GM19043 (cell line): ENCODE measurements at regions not wholly inside any gene's neighbourhood (a gene's known extent, or its start where the extent isn't known, plus 50 kb on each side); places are given as distances from the start of the nearest gene placed in this dataset.
"Not testable (repeated sequence)": the region's sequence is repeated elsewhere in the genome, so short reads cannot be mapped to it uniquely, and the experiment has no call there.

Experiments used
- ATAC-seq: cut with Tn5 transposase; IDR thresholded peaks from one replicate; pipeline ENCODE4 v1.9.1; 2021; ENCODE audit warnings: low read depth; ENCODE audit not compliant: unreplicated experiment

DNA sequence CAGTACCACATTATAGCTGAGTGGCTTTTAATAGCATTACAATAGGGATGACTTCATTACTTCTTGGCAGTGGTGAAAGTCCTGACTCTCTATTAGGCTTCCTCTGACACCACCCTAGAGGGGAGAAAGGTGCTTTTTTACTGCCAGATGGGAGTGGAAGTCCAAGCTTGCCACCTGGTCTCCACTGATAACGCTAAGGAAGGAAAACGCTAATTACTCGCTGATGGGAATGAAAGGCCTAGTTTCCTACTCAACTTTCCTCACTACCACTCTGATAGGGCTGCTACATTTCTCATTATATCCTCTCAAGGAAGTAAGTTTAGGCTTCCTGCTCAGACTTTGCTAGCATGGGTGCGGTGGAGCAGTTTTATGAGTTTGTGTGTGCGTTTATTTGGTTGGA is 62.3 kb upstream of the PAGE3 start:
- no peak for ATAC-seq

DNA sequence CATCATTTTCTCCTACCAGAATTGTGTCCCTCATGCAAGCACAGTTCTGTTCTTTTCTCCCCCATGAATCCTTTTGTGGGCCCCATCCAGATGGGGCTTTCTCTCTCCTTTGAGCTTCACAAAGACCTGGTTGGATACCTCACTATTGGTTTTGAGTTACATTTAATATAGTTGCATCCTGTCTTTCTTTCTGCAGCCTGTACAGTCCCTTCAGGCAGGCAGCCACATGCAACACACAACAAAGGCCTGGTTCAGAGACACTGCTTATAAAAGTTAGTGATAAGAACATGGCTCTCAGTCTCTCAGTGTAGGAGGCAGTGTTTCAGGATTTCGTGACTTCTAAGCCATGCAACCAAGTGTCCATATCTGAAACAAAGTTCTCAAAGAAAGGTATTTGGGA is 70.6 kb upstream of the PAGE3 start:
- no peak for ATAC-seq

DNA sequence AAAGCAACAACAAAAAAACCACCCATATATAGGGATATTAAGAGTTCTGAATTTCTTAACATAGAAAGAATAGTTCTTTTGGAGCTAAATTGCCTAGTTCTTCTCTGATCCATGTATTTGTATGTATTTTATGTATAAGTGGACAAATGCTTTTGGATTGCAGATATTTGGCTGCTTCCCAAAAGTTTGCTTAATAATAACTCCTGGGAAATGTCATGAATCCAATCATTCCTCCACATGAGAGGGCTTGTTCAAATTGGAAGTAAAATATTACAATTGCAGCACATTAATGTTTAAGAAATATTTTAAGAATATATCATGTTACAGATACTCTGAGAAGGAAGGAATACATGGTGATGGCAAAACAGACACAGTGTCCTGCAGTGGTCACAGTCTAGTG is 71.5 kb upstream of the PAGE3 start:
- ATAC-seq, result no peak

DNA sequence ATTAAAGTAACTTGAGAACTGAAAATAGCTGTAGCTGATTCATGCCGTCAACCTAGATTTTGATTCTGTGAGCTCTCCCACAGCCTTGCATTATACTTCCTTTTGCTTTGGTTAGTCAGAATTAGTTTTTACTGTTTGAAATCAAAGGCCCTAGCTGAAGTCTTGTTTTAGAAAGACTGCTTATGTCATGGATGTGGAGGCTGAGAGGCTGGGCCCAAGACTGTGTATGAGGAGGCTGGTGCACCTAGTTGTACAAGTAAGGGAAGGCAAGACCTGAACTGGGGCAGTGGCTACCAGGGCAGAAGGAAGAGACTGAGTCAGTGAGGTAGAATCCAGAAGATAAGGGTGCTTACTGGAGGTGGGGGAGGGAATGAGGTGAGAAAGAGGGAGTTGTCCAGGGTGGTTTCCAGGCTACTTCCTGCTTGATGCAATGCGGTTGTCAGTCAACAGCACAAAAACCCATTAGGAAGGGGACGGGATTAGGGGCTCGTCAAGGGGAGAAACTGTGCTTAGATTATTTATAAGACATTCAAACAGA is 76.2 kb upstream of the PAGE3 start:
- no peak for ATAC-seq

DNA sequence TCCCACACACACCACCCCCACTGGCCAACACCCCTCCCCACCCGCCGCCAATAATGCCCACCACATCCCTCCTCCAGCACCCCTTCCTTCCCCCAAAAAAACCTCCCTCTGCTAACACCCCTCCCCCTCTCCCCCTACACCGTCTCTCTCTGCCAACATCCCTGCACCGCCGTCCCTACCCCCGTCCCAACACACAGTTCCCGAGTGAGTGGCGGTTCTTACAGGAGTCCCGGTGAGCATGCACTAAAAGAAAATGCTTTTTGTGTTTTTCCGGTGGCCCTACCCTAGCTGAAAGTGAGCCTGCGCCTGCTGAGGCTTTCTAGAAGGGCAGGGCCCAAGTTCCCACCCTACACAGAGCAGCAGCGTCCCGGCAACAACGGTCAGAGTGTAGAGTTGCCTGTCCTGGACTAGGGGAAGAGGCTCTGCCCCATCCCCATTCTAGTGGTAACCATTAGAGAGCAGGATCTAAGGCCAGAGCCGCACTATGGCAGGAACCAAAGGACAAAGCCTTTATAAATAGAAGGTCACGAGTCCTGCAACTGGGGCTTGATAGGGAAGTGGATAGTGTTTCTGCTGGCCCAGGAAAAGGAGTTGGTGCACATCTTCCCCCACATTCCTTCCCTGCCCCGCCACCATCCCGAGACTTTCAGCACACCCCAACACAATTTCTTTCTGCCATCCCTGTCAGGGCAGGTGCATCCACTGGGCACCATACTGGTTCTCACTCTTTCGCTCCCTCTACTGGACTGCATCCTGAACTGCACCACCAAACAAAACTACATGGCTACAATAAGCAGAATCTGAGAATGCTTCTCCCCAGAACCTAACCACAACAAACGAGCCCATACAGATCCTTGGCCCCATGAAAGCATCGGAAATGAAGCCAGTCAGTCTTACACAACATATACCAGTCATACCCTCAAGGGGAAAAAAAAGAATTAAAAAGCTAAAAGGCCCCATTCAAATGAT is 78.1 kb upstream of the PAGE3 start:
- peak; percentile 93 for ATAC-seq

DNA sequence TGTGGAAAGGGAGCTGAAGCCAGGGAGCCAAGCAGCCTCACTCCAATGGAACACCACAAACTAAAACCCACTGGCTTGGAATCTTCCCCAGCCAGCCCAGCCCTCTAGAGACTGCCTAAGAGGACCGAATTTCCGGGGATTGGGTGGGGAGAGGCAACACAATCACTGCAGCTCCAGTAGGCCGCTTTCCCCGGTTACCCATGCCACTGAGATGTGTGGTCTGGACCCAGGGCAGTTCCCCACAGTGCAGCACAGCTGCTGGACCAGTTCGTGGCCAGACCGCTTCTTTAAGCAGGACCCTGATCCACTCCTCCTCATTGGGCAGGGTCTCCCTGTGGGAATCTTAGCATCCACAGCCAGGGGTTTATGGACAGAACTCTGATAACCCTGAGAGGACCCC is 91.9 kb upstream of the PAGE3 start:
- ATAC-seq, result no peak

DNA sequence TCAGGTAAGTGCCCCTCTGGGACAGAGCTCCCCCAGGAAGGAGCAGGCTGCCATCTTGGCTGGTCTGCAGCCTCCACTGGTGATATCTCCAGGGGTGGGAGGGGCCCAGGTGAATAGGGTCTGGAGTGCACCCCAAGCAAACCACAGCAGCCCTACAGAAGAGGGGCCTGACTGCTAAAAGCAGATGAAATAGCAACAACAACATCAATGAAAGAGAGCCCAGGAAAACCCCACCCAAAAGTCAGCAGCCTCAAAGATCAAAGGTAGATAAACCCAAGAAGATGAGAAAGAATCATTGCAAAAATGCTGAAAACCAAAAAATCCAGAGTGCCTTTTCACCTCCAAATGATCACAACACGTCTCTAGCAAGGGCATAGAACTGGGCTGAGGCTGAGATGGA is 92.5 kb upstream of the PAGE3 start:
- no peak for ATAC-seq

DNA sequence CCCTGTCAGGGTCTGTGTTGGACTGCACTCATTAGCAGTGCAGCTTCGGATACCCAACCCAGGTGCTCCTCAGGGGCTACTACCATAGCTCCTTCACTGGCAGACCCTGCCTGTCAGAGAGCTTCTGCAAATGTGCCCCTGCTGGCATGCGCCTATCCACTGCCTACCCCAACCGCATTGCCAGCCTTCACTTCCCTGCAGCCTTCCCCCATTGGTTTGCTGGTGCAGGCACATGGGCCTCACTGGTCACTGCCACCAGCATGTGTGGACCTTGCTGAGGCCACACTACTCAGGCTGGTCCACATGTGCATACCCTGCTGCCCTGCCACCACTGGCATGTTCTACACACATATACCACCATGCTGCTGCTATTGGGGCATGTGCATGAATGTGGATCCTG is 72.5 kb upstream of the MAGEH1 start:
- no peak for ATAC-seq

DNA sequence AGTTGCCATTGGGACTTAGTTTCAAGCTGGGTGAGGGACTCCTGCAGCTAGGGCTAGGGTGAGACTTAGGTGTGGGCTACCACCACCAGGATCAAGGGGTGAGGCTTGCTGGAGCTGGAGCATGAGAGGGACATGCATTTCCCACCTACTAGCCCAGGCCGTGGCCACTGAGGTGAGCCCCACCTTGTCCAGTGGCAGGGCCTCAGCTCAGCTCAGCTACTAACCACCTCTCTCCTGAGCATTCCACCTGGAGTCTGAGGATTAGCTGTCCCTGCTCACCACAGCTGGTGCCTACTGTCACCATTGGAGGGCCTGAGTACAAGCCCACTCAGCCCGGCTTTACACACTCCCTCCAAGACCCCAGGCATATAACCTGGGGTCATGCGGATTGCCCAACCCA is 62.6 kb upstream of the MAGEH1 start:
- no peak for ATAC-seq

DNA sequence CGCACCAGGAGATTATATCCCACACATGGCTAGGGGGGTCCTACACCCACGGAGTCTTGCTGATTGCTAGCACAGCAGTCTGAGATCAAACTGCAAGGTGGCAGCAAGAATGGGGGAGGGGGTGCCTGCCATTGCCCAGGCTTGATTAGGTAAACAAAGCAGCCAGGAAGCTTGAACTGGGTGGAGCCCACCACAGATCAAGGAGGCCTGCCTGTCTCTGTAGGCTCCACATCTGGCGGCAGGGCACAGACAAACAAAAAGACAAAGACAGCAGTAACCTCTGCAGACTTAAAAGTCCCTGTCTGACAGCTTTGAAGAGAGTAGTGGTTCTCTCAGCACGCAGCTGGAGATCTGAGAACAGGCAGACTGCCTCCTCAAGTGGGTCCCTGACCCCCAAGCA is 55.1 kb upstream of the MAGEH1 start:
- not testable (repeated sequence) for ATAC-seq
